Activated T-cell treated with anti-CD3 and anti-CD28 coated beads, Interleukin-2, amount 50 U/mL, for 48 hours (primary cell): ENCODE measurements at regions not wholly inside any gene's neighbourhood (a gene's known extent, or its start where the extent isn't known, plus 50 kb on each side); places are given as distances from the start of the nearest gene placed in this dataset.
"Not testable (repeated sequence)": the region's sequence is repeated elsewhere in the genome, so short reads cannot be mapped to it uniquely, and the experiment has no call there.

Experiments used
- DNase-seq, 2 experiments: peaks; one replicate each; pipeline ENCODE4 v3.0.0-alpha.2; 2020

GRCh38 chr10:93222211-93222754 lies 148.6 kb downstream of the CYP26A1 start:
- no peak for DNase-seq

GRCh38 chr10:93222876-93223275 lies 149.2 kb downstream of the CYP26A1 start:
- DNase-seq, result no peak

- no peak for DNase-seq
Measured at GRCh38 chr10:93223336-93223735, 149.6 kb downstream of the CYP26A1 start.

GRCh38 chr10:93224005-93224779 lies 150.5 kb downstream of the CYP26A1 start:
- no peak for DNase-seq

- DNase-seq, result no peak
Measured at GRCh38 chr10:93225938-93226337, 152.2 kb downstream of the CYP26A1 start.

GRCh38 chr10:93226619-93227018 lies 152.9 kb downstream of the CYP26A1 start:
- no peak for DNase-seq

- not testable (repeated sequence) for DNase-seq
Measured at GRCh38 chr10:93230596-93230995, 156.9 kb downstream of the CYP26A1 start.

GRCh38 chr10:93232159-93232558 lies 158.5 kb downstream of the CYP26A1 start:
- not testable (repeated sequence) for DNase-seq

- DNase-seq, result not testable (repeated sequence)
Measured at GRCh38 chr10:93234940-93235339, 161.2 kb downstream of the CYP26A1 start.

GRCh38 chr10:93235686-93236085 lies 162.0 kb downstream of the CYP26A1 start:
- no peak for DNase-seq

GRCh38 chr10:93236393-93237040 lies 162.8 kb downstream of the CYP26A1 start:
- DNase-seq, result no peak

- DNase-seq, result no peak
Measured at GRCh38 chr10:93245147-93245546, 171.5 kb downstream of the CYP26A1 start.

- DNase-seq, result no peak
Measured at GRCh38 chr10:93245779-93246178, 172.1 kb downstream of the CYP26A1 start.

- DNase-seq, result no peak
Measured at GRCh38 chr10:93248583-93249227, 175.0 kb downstream of the CYP26A1 start.

GRCh38 chr10:93250010-93250409 lies 176.3 kb downstream of the CYP26A1 start:
- DNase-seq, result no peak

- no peak for DNase-seq
Measured at GRCh38 chr10:93254180-93254853, 180.6 kb downstream of the CYP26A1 start.

- DNase-seq, result no peak
Measured at GRCh38 chr10:93255546-93255945, 181.9 kb downstream of the CYP26A1 start.
